Trophoblast cell (in vitro differentiated cells and primary cell): ENCODE measurements at regions not wholly inside any gene's neighbourhood (a gene's known extent, or its start where the extent isn't known, plus 50 kb on each side); places are given as distances from the start of the nearest gene placed in this dataset.
A peak's percentile ranks its signal among the peaks of the same experiment; 100 is the strongest.

Experiments used
- DNase-seq, 2 donors: peaks; one replicate each; pipeline ENCODE4 v3.0.0-alpha.2; 2016
- H2AFZ ChIP-seq: 2 replicates; pipeline ENCODE4 v1.6.1; 2013; ENCODE audit warnings: low read length, moderate library complexity, mild to moderate bottlenecking; ENCODE audit not compliant: insufficient read depth, poor library complexity
- H2AK5ac ChIP-seq: 2 replicates; pipeline ENCODE4 v1.6.1; 2013; ENCODE audit warnings: mild to moderate bottlenecking, low read length
- H2BK120ac ChIP-seq: 2 replicates; pipeline ENCODE4 v1.6.1; 2013; ENCODE audit warnings: low read length, mild to moderate bottlenecking, moderate library complexity; ENCODE audit not compliant: insufficient read depth, poor library complexity
- H2BK12ac ChIP-seq: 2 replicates; pipeline ENCODE4 v1.6.1; 2013; ENCODE audit warnings: mild to moderate bottlenecking, low read length, moderate library complexity
- H2BK5ac ChIP-seq: 2 replicates; pipeline ENCODE4 v1.6.1; 2013; ENCODE audit warnings: low read length, low read depth, moderate library complexity, mild to moderate bottlenecking; ENCODE audit not compliant: poor library complexity
- H3K14ac ChIP-seq: 2 replicates; pipeline ENCODE4 v1.6.1; 2013; ENCODE audit warnings: mild to moderate bottlenecking, low read length
- H3K18ac ChIP-seq: 2 replicates; pipeline ENCODE4 v1.6.1; 2013; ENCODE audit warnings: mild to moderate bottlenecking, low read length
- H3K23ac ChIP-seq: 2 replicates; pipeline ENCODE4 v1.6.1; 2013; ENCODE audit warnings: low read length
- H3K27ac ChIP-seq: 2 replicates; pipeline ENCODE4 v1.5.1; 2013; ENCODE audit warnings: low read depth, mild to moderate bottlenecking, inconsistent platforms, low read length, moderate library complexity
- H3K27me3 ChIP-seq: 2 replicates; pipeline ENCODE4 v1.6.1; 2013; ENCODE audit warnings: inconsistent platforms, mild to moderate bottlenecking, low read length, moderate library complexity; ENCODE audit not compliant: insufficient read depth
- H3K36me3 ChIP-seq, 2 experiments: 1 replicate in 1 of 2; 2 replicates in 1 of 2; pipeline ENCODE4 v1.6.1; 2013; ENCODE audit warnings: low read length in 2 of 2, mild to moderate bottlenecking in 2 of 2, moderate library complexity in 1 of 2; ENCODE audit not compliant: insufficient read depth in 2 of 2, control insufficient read depth in 1 of 2
- H3K4ac ChIP-seq: 2 replicates; pipeline ENCODE4 v1.6.1; 2013; ENCODE audit warnings: low read depth, mild to moderate bottlenecking, low read length, moderate library complexity
- H3K4me1 ChIP-seq, 2 experiments: 1 replicate in 1 of 2; 2 replicates in 1 of 2; pipeline ENCODE4 v1.6.1; 2013; ENCODE audit warnings: low read length in 2 of 2, mild to moderate bottlenecking in 2 of 2, moderate library complexity in 1 of 2; ENCODE audit not compliant: insufficient read depth in 2 of 2, control insufficient read depth in 1 of 2
- H3K4me2 ChIP-seq: 2 replicates; pipeline ENCODE4 v1.6.1; 2013; ENCODE audit warnings: inconsistent platforms, mild to moderate bottlenecking, low read length, moderate library complexity
- H3K4me3 ChIP-seq: 2 replicates; pipeline ENCODE4 v1.5.1; 2013; ENCODE audit warnings: mild to moderate bottlenecking, low read depth, low read length, inconsistent platforms
- H3K79me1 ChIP-seq: one replicate; pipeline ENCODE4 v1.6.1; 2013; ENCODE audit warnings: low read length
- H3K79me2 ChIP-seq: 2 replicates; pipeline ENCODE4 v1.6.1; 2013; ENCODE audit warnings: low read length, mild to moderate bottlenecking; ENCODE audit not compliant: control insufficient read depth, insufficient read depth, poor library complexity
- H3K9ac ChIP-seq: 2 replicates; pipeline ENCODE4 v1.6.1; 2013; ENCODE audit warnings: mild to moderate bottlenecking, low read length
- H3K9me3 ChIP-seq: 2 replicates; pipeline ENCODE4 v1.6.1; 2013; ENCODE audit warnings: low read depth, mild to moderate bottlenecking, control low read depth, inconsistent platforms, low read length; ENCODE audit not compliant: insufficient read depth
- H4K12ac ChIP-seq: 2 replicates; pipeline ENCODE4 v1.6.1; 2013; ENCODE audit warnings: low read depth, mild to moderate bottlenecking, low read length, moderate library complexity
- H4K8ac ChIP-seq: 2 replicates; pipeline ENCODE4 v1.6.1; 2013; ENCODE audit warnings: low read depth, mild to moderate bottlenecking, low read length, moderate library complexity
- H4K91ac ChIP-seq: one replicate; pipeline ENCODE4 v1.6.1; 2013; ENCODE audit warnings: low read depth, mild to moderate bottlenecking, low read length, moderate library complexity
- WGBS: extraction: QIAGEN DNeasy Blood & Tissue Kit; methylation state at CpG from one replicate; pipeline ENCODE4 v1.1.7; 2013; ENCODE audit warnings: missing lambda C conversion rate; ENCODE audit not compliant: insufficient read length, insufficient coverage; ENCODE audit errors: extremely low coverage; 5-methylcytosine and 5-hydroxymethylcytosine counted together

GRCh38 chr2:189276277-189276676, 96.7 kb upstream of the COL5A2 start:
- WGBS, result no CpG with 5 or more reads among the region's 2 CpGs
- Histone ChIP-seq H3K18ac (no peak overlapping the region), H3K27ac (no peak overlapping the region), H2AK5ac (no peak overlapping the region), H3K9ac (no peak overlapping the region), H3K79me1 (no peaks in the 10 kb centered on the region), H2BK120ac (no peak overlapping the region), H3K4me3 (no peak overlapping the region), H4K12ac (no peak overlapping the region), H2BK12ac (no peak overlapping the region), H4K91ac (no peak overlapping the region), H3K79me2 (no peaks in the 10 kb centered on the region), H2BK5ac (no peak overlapping the region), H3K23ac (no peak overlapping the region), H4K8ac (no peak overlapping the region), H3K4me1 (no peaks in the 10 kb centered on the region), H3K4ac (no peak overlapping the region), H3K36me3 (no peaks in the 10 kb centered on the region), H3K4me2 (no peak overlapping the region), H3K14ac (no peak overlapping the region), H3K9me3 (no peaks in the 10 kb centered on the region), H3K27me3 (no peaks in the 10 kb centered on the region), H2AFZ (no peak overlapping the region)
- DNase-seq, result peak; percentile 25 to 91

DNA sequence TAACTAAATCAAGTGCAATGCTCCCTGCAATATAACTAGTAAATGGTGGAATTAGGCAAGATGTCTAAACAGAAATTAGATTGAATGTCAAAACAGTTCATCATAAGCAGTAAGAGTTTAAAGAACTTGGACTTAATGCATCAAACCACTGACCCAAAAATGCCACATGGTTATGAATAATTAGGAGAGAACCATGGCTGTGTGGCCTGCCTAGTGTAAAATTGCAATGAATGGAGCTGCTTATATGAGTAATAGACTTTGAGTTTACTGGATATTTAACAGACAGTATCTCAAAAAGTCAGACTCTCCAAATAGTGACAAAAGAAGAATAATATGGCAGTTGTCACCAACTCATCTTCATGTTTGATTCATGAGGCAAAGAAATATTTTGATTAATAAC, 101.6 kb upstream of the COL5A2 start:
- no peaks in the 10 kb centered on the region for H3K9me3 ChIP-seq
- H3K27me3 ChIP-seq, result no peaks in the 10 kb centered on the region
- H3K79me1 ChIP-seq, result no peaks in the 10 kb centered on the region
- H3K4me3 ChIP-seq, result no peak overlapping the region
- no peak overlapping the region for H2BK12ac ChIP-seq
- H2AFZ ChIP-seq, result no peak overlapping the region
- no peaks in the 10 kb centered on the region for H3K4me1 ChIP-seq
- no peak overlapping the region for H2BK120ac ChIP-seq
- H3K4ac ChIP-seq, result no peak overlapping the region
- no peak overlapping the region for H3K14ac ChIP-seq
- H3K36me3 ChIP-seq, result no peaks in the 10 kb centered on the region
- no peak for DNase-seq
- H4K12ac ChIP-seq, result no peak overlapping the region
- H3K23ac ChIP-seq, result no peak overlapping the region
- no peak overlapping the region for H3K27ac ChIP-seq
- no peak overlapping the region for H4K91ac ChIP-seq
- no peak overlapping the region for H3K9ac ChIP-seq
- no peak overlapping the region for H3K4me2 ChIP-seq
- no peak overlapping the region for H2AK5ac ChIP-seq
- H3K18ac ChIP-seq, result no peak overlapping the region
- H4K8ac ChIP-seq, result no peak overlapping the region
- H2BK5ac ChIP-seq, result no peak overlapping the region
- H3K79me2 ChIP-seq, result no peaks in the 10 kb centered on the region

- no peak overlapping the region for H3K9ac ChIP-seq
- whole genome bisulfite sequencing, result no CpG with 5 or more reads among the region's 2 CpGs
- H3K18ac ChIP-seq, result no peak overlapping the region
- no peak overlapping the region for H4K91ac ChIP-seq
- H2BK5ac ChIP-seq, result no peak overlapping the region
- H2BK12ac ChIP-seq, result no peak overlapping the region
- H2AFZ ChIP-seq, result no peak overlapping the region
- no peak overlapping the region for H3K27ac ChIP-seq
- H3K36me3 ChIP-seq, result no peaks in the 10 kb centered on the region
- no peak overlapping the region for H2BK120ac ChIP-seq
- no peak overlapping the region for H4K12ac ChIP-seq
- H4K8ac ChIP-seq, result no peak overlapping the region
- H3K79me2 ChIP-seq, result no peaks in the 10 kb centered on the region
- no peak overlapping the region for H3K4me2 ChIP-seq
- H2AK5ac ChIP-seq, result no peak overlapping the region
- no peaks in the 10 kb centered on the region for H3K79me1 ChIP-seq
- H3K14ac ChIP-seq, result no peak overlapping the region
- no peak for DNase-seq
- H3K4me3 ChIP-seq, result no peak overlapping the region
- no peaks in the 10 kb centered on the region for H3K27me3 ChIP-seq
- no peaks in the 10 kb centered on the region for H3K9me3 ChIP-seq
- H3K4ac ChIP-seq, result no peak overlapping the region
- no peak overlapping the region for H3K23ac ChIP-seq
- H3K4me1 ChIP-seq, result no peaks in the 10 kb centered on the region
Measured at GRCh38 chr2:189285349-189285748, 105.8 kb upstream of the COL5A2 start.

GRCh38 chr2:189285962-189286645, 106.5 kb upstream of the COL5A2 start:
- Histone ChIP-seq H4K12ac (no peak overlapping the region), H4K91ac (no peak overlapping the region)
- WGBS, result no CpG with 5 or more reads among the region's 3 CpGs

More at GRCh38 chr2:189285962-189286645, 106.5 kb upstream of the COL5A2 start:
- H2BK12ac ChIP-seq, result no peak overlapping the region
- no peak overlapping the region for H2AK5ac ChIP-seq
- H3K9ac ChIP-seq, result no peak overlapping the region
- H3K4ac ChIP-seq, result no peak overlapping the region
- no peak overlapping the region for H4K8ac ChIP-seq
- peak; percentile 4 to 49 for DNase-seq
- no peak overlapping the region for H2BK5ac ChIP-seq
- no peak overlapping the region for H2BK120ac ChIP-seq
- no peaks in the 10 kb centered on the region for H3K36me3 ChIP-seq
- H3K27ac ChIP-seq, result peak overlapping the region; percentile 34
- H3K79me2 ChIP-seq, result no peaks in the 10 kb centered on the region
- H3K23ac ChIP-seq, result no peak overlapping the region
- no peak overlapping the region for H3K4me2 ChIP-seq
- H3K27me3 ChIP-seq, result no peaks in the 10 kb centered on the region
- H3K4me1 ChIP-seq, result no peaks in the 10 kb centered on the region
- H3K18ac ChIP-seq, result no peak overlapping the region
- no peak overlapping the region for H3K14ac ChIP-seq
- H3K79me1 ChIP-seq, result no peaks in the 10 kb centered on the region
- no peaks in the 10 kb centered on the region for H3K9me3 ChIP-seq
- no peak overlapping the region for H2AFZ ChIP-seq
- H3K4me3 ChIP-seq, result no peak overlapping the region
